DMS 273 (cell line): ENCODE measurements at regions not wholly inside any gene's neighbourhood (a gene's known extent, or its start where the extent isn't known, plus 50 kb on each side); places are given as distances from the start of the nearest gene placed in this dataset.
"Not testable (repeated sequence)": the region's sequence is repeated elsewhere in the genome, so short reads cannot be mapped to it uniquely, and the experiment has no call there.

ENCODE experiments used
- DNase-seq: peaks from one replicate; lab custom pipeline; 2025; ENCODE audit not compliant: unreplicated experiment; lab: John Stamatoyannopoulos, UW

DNA sequence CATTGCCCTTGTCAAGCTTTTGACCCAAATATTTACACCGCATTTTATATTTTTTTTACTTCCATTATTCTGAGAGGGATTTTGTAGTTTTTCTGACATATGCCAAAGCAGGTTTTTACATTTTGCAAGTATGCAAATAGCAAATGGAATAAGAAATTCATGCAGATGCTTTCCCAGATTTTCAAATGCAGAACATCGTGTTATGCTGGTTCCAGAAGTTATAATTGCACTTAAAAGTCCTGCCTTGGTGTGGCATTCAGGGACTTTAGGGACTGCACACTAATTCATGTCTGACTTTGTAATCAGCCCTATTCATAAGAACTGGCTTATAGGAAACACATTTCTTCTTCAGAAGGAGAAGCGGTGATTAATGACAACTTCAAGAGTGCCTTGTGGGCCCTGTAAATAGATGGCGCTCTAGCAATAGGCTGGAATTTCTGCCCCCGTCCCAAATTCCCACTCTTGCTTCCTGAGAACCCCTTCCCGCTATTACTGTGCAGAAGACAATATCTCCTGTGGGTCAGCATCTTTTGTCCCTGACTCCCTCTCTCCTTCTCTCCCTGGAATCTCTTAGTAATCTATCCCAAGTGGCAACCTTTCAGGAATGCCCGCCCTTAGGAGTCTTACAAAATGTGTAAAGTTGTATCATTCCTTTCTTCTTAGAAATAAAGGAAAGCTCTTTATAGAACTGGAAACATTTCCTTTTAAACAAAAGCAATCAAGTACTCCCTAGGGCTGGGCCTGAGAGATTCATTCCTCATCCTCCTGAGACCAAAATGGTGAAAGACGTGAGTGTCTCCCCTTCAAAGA lies 264.0 kb downstream of the INHBA start:
- no peak for DNase-seq

DNA sequence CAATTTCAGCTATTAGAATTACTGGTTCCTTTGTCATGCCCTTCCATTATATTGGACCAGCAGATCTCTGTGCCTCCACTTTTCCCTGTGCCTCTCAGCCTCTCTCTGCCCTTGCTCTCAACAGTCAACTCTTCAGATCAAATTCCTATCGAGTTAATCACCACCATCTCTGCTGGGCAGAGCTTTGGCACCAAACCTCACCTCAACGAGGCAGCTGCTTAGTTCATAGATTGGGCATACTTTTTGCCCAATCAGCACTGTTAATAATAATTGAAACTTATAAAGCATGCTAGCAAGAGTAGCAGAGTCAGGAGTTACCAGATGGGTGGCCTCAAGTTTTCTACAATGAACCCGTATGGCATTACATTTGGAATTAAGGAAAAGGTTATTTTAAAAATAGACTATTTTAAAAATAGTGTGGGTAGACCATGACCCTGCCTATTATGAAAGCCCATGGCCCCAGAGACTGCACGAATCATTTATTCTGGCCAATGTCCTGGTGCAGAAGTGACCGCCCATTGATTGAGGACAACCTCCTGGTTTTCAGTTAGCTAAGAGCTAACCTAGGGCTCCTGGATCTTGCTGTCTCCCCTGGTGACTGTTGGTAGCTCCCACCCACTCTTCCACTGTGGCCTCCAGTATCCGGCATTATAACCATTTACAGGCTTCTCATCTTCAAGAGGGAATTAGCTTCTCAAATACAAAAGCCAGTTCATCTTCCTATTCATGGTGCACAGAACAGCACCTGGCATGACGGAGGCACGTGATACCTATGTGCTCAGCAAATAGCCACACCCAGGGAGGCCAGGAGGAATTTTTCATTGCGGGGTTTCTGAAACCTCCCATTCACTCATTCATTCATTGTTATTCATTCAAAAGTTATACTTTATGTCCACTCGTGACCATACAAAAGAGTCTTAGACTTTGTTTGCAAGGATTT lies 265.4 kb downstream of the INHBA start:
- DNase-seq = no peak

DNA sequence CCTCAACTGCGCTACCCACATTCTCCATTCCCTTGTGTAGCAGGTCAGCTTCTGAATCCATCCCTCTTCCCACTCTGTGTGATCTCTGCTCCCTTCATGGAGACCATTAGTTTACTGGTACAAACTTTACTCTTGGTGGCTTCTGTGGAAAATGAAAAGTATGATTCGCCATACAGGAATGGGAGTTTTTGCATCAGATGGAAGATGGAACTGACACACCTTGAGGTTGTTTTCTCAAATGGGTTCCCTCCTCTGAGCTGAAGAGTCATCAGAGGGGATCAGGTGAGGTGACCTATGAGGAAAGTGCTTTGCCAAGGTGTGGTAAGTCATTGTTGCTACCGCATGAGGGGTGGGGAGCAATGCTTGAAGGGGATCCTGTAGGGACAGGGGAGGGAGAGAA lies 266.8 kb downstream of the INHBA start:
- no peak for DNase-seq

DNA sequence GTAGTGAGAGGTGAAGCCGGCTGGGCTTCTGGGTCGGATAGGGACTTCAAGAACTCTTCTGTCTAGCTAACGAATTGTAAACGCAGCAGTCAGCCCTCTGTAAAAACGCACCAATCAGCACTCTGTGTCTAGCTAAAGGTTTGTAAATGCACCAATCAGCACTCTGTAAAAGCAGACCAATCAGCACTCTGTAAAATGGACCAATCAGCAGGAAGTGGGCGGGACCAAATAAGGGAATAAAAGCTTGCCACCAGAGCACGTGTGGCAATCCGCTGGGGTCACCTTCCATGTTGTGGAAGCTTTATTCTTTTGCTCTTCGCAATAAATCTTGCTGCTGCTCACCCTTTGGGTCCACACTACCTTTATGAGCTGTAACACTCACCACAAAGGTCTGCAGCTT lies 267.9 kb downstream of the INHBA start:
- DNase-seq = not testable (repeated sequence)

- DNase-seq = no peak
Observed at GRCh38 chr7:41431671-41432070, 271.2 kb downstream of the INHBA start.

- DNase-seq = no peak
Observed at GRCh38 chr7:41428381-41428780, 274.5 kb downstream of the INHBA start.

DNA sequence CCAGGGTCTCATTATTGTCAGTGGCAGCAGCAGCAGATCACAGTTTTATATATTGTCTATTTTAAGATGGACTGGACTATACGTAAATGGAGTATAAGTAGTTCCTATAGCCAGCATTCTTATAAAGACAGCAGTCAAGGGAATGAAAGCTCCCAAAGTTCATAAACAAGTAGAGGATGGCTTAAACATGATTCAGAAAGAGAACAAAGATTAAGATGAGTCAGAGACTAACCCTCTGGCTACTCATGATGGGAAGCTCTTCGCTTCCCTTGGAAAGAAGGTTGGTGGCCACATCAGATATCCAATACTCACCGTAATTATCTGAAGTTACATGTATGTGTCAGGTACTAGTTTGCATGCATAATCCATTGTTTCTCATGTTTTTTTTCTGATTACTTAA lies 277.0 kb downstream of the INHBA start:
- DNase-seq = no peak

DNA sequence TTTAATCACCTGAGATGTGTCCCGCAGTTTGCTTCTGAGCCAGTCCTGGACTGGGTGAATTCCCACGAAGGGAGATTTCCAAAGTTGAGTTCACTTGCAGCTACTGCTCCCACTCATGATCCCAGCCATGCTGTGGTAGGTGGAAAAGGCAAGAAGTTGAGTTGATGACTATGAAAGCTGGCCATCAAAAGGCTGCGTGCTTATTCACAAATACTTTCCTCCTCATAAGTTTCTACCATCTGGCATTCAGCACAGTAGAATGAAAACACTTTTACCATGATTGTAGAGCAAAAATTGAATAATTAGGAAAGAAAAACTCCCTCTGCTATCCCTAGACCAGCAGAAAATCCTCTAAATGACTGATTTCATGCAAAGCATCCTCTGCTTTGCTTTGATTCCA lies 281.8 kb downstream of the INHBA start:
- no peak for DNase-seq

GRCh38 chr7:41420421-41420820 lies 282.5 kb downstream of the INHBA start:
- DNase-seq = no peak

DNA sequence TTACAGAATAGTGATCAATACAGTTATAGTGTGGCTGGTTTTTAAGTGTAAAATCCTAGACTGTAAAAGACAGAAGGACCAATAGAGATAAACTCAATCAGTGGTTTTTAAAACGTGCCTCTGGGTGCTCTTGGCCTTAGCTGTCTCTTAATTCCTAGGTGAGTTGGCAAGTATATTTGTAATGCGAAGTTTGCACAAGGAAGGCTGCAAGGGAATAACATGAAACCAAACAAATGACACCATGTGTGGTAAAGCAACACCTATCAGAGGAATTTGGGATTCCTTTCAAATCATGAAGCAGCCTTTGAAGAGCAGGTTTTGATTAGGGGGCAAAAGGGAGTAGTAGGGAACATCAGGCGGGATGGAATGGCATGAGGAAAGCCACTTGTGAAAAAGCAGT lies 284.6 kb downstream of the INHBA start:
- no peak for DNase-seq

GRCh38 chr7:41416208-41416595 lies 286.7 kb downstream of the INHBA start:
- DNase-seq = no peak

GRCh38 chr7:41415471-41416207 lies 287.3 kb downstream of the INHBA start:
- no peak for DNase-seq

GRCh38 chr7:41415051-41415450 lies 287.8 kb downstream of the INHBA start:
- DNase-seq = no peak

- DNase-seq = no peak
Observed at GRCh38 chr7:41404375-41405074, 298.4 kb downstream of the INHBA start.

DNA sequence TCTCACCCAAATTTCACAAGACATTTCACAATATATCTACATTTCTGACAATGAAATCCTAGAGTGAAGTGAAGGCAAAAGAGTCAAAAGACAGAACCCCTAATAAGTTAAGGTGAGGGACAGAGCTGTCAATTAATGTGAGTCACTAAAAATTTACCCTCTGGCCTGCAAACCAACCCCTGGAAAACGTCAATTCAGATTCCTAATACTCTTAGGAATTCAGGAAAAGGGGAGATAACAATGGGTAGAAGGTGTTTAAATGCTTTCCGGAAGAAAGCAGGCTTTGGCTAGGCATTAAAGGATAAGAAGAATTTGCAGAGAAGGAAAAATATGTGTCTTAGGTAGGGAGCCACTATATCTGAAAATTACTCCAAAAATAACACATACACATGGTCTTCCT lies 299.6 kb downstream of the INHBA start:
- no peak for DNase-seq

GRCh38 chr7:41401833-41402232 lies 301.1 kb downstream of the INHBA start:
- no peak for DNase-seq

- no peak for DNase-seq
Observed at GRCh38 chr7:41399171-41399570, 303.7 kb downstream of the INHBA start.

- no peak for DNase-seq
Observed at GRCh38 chr7:41391818-41392217, 311.1 kb downstream of the INHBA start.

- not testable (repeated sequence) for DNase-seq
Observed at GRCh38 chr7:41388933-41389332, 314.0 kb downstream of the INHBA start.

DNA sequence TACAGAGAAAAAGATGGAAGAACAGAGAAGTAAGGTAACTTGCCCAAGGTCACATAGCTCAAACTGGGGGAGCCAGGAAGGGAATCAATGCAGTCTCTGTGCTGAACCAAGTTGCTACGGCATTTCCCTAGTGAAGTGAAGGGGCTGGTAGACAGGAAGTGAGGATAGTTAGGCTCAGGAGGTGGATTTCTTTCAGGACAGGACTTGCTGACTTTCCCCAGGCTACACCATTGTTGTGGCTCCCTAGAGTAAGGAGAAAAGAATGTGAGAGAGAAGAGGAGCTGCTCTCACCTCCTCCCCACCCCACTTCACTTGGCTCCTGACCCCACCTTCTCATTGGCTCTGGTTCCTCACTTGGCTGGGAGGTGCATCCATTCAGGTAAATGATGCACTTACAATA lies 316.9 kb downstream of the INHBA start:
- no peak for DNase-seq

- DNase-seq = no peak
Observed at GRCh38 chr7:41384418-41384817, 318.5 kb downstream of the INHBA start.
